ENCODE measurements at regions not wholly inside any gene's neighbourhood (a gene's known extent, or its start where the extent isn't known, plus 50 kb on each side); places are given as distances from the start of the nearest gene placed in this dataset.
A peak's percentile ranks its signal among the peaks of the same experiment; 100 is the strongest.
"Not testable (repeated sequence)": the region's sequence is repeated elsewhere in the genome, so short reads cannot be mapped to it uniquely, and the experiment has no call there.

GRCh38 chr16:65355706-65356105 is 233.8 kb upstream of the CDH11 start:
- DNase-seq = no peak

DNA sequence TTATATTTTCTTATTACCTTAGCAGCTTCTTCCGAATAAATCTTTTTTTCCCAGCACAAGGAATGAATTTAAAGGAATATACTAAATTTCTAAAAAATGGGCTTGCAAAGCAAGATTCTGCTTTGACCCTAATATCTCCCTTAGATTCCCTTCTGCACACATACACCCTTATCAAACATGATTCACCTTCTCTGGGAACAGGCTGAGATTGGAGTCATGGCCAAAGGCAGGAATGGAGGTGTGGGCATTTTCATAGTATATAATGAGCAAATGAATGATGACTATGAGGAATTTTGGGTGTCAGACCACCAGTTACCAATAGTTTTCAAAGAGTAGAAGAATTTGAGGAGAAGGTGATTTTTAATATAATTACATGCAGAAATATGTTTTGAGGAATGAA is 231.3 kb upstream of the CDH11 start:
- DNase-seq = no peak

GRCh38 chr16:65349626-65350025 is 227.8 kb upstream of the CDH11 start:
- DNase-seq = no peak

- no peak for DNase-seq
Observed at GRCh38 chr16:65343556-65343955, 221.7 kb upstream of the CDH11 start.

GRCh38 chr16:65342231-65342866 is 220.5 kb upstream of the CDH11 start:
- DNase-seq = no peak

DNA sequence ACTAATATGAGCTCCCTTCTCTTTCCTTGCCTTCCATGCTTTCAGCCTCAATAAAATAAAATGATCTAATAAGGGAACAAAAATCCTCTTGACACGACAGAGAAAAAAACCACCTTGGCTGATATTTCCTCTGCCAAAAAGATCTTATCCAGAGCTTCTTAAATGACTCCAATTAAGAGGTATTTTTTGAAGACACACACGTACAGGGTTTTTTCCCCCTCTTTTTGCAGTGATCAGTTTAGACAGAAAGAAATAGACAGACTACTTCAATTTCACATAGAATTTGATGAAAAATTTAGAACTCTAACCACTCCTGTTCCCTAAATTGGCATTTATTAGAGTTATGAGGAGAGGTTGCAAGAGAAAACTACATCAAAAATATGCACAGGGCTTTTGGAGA is 217.2 kb upstream of the CDH11 start:
- DNase-seq = no peak

GRCh38 chr16:65336160-65336559 is 214.3 kb upstream of the CDH11 start:
- DNase-seq = no peak

GRCh38 chr16:65334081-65334480 is 212.2 kb upstream of the CDH11 start:
- DNase-seq = no peak

DNA sequence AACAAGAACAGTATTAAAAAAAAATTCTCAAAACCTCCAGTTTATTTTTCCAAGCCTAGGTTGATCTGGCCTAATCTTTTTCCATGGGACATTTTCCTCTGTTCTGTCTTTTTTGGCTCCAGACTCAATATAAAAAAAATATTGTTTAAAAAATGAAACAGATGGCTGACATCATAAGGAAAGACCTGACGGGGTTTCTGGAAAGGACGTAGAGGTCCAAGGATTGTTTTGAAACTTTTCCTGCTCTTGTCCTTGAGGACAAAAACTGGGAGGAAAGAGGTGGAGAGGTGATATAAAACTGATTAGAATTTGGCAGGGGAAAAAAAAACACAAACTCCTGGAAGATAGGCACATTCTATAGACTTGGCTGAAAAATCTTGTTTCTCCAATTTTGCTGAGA is 211.4 kb upstream of the CDH11 start:
- DNase-seq = no peak

GRCh38 chr16:65327346-65327745 is 205.5 kb upstream of the CDH11 start:
- no peak for DNase-seq

GRCh38 chr16:65323655-65324237 is 201.9 kb upstream of the CDH11 start:
- no peak for DNase-seq

DNA sequence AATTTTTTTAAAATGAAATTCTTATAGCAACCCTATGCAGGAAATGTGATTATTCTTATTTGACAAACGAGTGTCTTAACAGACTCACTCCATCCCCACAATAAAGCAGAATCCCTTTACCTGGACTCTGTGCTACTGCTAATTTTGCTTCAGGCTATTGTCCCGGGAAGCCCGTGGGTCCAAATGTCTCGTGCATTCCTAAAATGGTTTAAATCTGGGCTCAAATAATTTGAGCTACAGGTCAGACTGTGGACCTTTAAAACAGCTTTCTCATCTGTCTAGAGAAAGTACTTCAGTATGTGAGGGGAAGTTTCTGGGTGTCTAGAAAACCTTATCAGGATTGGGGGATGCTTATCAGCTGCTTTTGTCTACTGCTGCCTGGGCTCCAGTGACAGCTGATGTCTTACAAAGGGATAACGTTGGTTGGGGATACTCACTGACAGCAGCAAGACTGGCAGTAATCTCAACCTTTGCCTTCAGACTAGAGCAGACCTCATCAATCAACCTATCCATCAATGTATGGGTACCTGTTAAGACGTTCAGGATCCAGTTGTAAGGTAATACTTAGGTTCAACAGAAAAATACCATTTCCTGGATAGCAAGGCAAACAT is 197.9 kb upstream of the CDH11 start:
- no peak for DNase-seq

DNA sequence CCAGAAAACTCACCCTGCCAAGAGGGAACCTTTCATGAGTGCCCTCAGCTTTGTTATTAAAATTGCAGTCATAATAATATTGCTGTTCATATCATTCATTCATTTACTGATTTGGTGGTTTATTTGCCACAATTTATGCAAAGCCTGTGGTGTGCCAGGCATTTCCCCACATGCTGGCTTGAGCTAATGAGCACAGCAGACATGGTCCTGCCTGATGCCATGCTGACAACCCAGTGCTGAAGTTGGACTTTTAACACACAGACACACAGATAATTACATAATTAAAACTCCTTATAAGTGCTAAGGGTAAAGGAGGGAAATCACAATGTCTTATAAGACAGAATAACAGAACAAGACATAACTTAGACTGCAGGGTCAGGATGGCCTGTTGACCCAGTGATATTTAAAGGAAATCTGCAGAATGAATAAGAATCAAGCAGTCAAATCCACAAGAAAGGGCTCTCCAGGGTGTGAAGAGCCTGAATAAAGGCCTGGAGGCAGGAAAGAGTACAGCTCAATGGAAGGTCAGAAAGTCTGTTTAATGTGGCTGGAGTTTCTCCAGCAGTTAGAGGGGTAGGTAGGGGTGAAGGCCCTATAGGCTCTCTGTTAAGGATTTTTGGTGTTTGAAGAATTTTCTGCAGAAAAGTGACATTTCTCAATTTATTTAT is 196.9 kb upstream of the CDH11 start:
- DNase-seq = no peak

- peak; percentile 47 for DNase-seq
Observed at GRCh38 chr16:65318138-65318537, 196.3 kb upstream of the CDH11 start.

- DNase-seq = no peak
Observed at GRCh38 chr16:65316808-65317207, 194.9 kb upstream of the CDH11 start.

GRCh38 chr16:65315081-65315780 is 193.4 kb upstream of the CDH11 start:
- DNase-seq = peak; percentile 78

DNA sequence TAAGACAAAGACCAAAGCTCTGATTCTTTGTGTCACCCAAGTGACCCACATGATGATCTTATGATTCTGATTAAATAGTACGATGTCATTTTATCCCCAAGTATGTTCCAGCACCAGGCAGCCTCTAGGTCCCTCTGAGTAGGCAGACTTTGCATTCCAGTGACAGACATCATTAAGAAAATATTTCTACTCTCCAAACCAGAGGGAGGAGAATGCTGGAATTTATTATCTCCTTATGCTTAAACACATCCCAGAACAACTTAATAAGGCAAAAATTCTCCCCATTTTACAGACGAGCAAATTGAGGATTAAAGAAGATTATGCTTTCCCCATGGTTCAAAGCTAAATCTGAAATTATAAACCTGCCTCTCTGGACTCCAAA is 192.8 kb upstream of the CDH11 start:
- DNase-seq = no peak

DNA sequence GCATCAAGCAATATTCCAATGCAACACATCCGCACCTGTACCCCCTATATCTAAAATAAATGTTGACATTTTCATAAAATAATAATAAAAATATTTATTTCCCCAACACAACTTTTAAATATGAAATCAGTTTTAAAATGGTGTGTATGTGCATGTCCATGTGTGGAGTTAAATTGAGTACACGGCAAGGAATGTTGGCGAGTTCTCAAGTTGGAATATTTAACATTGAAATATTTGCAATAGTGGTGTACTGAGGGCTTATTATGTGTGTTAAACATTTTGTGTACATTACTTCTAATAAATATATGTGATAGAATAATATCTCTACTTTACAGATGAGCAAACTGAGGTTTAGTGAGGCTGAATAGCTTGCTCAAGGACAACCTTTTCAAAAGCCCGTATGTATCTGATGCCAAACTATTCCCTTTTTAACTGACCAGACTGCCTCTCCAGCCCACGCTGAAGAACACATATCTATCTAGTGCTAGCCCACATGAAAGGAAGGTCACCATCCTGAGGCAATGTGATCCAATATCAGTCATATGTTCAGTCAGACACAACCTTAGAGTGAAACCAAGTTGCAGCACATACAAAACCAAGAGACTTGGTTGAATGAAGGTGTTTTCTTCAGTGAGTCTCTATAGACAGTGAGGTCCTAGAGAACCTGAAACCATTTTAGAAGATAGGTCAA is 192.2 kb upstream of the CDH11 start:
- DNase-seq = no peak

- DNase-seq = peak; percentile 36
Observed at GRCh38 chr16:65312795-65313194, 190.9 kb upstream of the CDH11 start.

GRCh38 chr16:65312071-65312470 is 190.2 kb upstream of the CDH11 start:
- DNase-seq = no peak

DNA sequence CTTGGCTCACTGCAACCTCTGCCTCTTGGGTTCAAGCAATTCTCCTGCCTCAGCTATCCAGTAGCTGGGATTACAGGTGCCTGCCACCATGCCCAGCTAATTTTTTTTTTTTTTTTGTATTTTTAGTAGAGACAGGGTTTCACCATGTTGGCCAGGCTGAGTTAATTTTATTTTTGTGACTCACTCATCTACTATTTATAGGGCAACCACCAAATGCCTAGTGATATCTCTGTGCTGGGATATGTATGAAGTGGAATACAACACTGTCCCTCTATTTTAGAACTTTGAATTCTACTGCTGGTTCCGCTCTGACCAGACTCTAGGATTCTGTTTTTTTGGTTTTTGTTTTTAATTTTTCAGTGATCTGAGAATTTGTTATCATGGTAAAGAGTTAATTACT is 188.6 kb upstream of the CDH11 start:
- not testable (repeated sequence) for DNase-seq

DNA sequence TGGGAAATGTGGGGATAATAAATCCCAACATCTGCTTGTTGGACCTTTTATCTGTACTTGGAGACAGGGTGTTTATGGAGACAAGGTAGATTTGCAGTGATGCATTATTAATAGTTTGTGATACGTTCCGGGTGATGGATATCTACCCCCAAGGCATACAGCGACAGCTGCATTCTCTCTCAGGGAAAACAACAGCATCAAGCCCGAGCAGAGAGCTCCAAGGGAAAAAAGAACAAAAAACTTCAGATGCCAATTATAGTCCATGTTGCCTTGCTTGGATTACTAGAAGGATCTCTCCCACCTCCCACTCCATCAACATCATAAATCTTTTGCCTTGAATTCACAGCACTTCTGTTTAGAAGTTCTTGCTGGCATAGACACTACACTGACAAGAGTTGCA is 187.5 kb upstream of the CDH11 start:
- no peak for DNase-seq

Data from tongue (tissue), 1 donor.